SK-N-MC (cell line): ENCODE measurements at regions not wholly inside any gene's neighbourhood (a gene's known extent, or its start where the extent isn't known, plus 50 kb on each side); places are given as distances from the start of the nearest gene placed in this dataset.

ENCODE experiments used
- DNase-seq: peaks from one replicate; pipeline ENCODE4 v3.0.0-alpha.2; 2011; ENCODE audit warnings: low read depth, low spot score
- H3K27ac ChIP-seq: fragments of 200-600 bp; sonication (generic); 2 replicates; pipeline ENCODE4 v1.5.1; 2016; ENCODE audit warnings: mixed run types
- H3K36me3 ChIP-seq: fragments of 200-600 bp; sonication (generic); 2 replicates; pipeline ENCODE4 v1.6.1; 2017; ENCODE audit warnings: antibody characterized with exemption, low read length, mixed read lengths; ENCODE audit not compliant: insufficient read depth
- H3K4me3 ChIP-seq: fragments of 200-600 bp; sonication (generic); 2 replicates; pipeline ENCODE4 v1.5.1; 2016
- H3K9ac ChIP-seq: fragments of 200-600 bp; sonication (generic); 2 replicates; pipeline ENCODE4 v1.8.0; 2017; ENCODE audit warnings: mixed run types, mixed read lengths; ENCODE audit not compliant: insufficient read length
- H3K9me3 ChIP-seq: fragments of 200-600 bp; sonication (generic); 2 replicates; pipeline ENCODE4 v1.6.1; 2017; ENCODE audit warnings: low read depth, mild to moderate bottlenecking, antibody characterized with exemption, low read length, moderate library complexity, mixed read lengths
- EZH2 ChIP-seq: fragments of 200-600 bp; sonication (generic); IDR thresholded peaks from one replicate; pipeline ENCODE4 v1.6.1; 2017; ENCODE audit warnings: antibody characterized with exemption
- FOXP2 ChIP-seq: optimal IDR thresholded peaks from 2 replicates; pipeline ENCODE3; 2011; ENCODE audit warnings: mild to moderate bottlenecking, moderate library complexity; ENCODE audit not compliant: insufficient read depth; ENCODE audit errors: extremely low read length, control extremely low read depth
- POLR2AphosphoS5 ChIP-seq: IDR thresholded peaks from 2 replicates; pipeline ENCODE4 v1.6.1; 2012; ENCODE audit warnings: mild to moderate bottlenecking, low read depth, low read length, borderline replicate concordance

- no peak overlapping the region for H3K9ac ChIP-seq
- TF ChIP-seq FOXP2 = no peak
- no peak for TF ChIP-seq POLR2AphosphoS5
- TF ChIP-seq EZH2 = no peak
- no peak for DNase-seq
- no peaks in the 10 kb centered on the region for H3K9me3 ChIP-seq
- H3K4me3 ChIP-seq = no peak overlapping the region
- no peak overlapping the region for H3K27ac ChIP-seq
- no peaks in the 10 kb centered on the region for H3K36me3 ChIP-seq
Measured at GRCh38 chrX:7432901-7433300, 284.9 kb upstream of the PUDP start.

- DNase-seq = no peak
- no peaks in the 10 kb centered on the region for H3K36me3 ChIP-seq
- H3K9me3 ChIP-seq = no peaks in the 10 kb centered on the region
- no peak overlapping the region for H3K4me3 ChIP-seq
- TF ChIP-seq POLR2AphosphoS5 (no peak), EZH2 (no peak), FOXP2 (no peak)
- H3K9ac ChIP-seq = no peak overlapping the region
- H3K27ac ChIP-seq = no peak overlapping the region
Measured at GRCh38 chrX:7420717-7421116, 272.8 kb upstream of the PUDP start.

- no peak overlapping the region for H3K27ac ChIP-seq
- DNase-seq = no peak
- no peaks in the 10 kb centered on the region for H3K36me3 ChIP-seq
- no peak overlapping the region for H3K9ac ChIP-seq
- H3K9me3 ChIP-seq = no peaks in the 10 kb centered on the region
- no peak overlapping the region for H3K4me3 ChIP-seq
- TF ChIP-seq POLR2AphosphoS5 (no peak), FOXP2 (no peak), EZH2 (no peak)
Measured at GRCh38 chrX:7414753-7415152, 266.8 kb upstream of the PUDP start.

- Histone ChIP-seq H3K9me3 (no peaks in the 10 kb centered on the region), H3K9ac (no peak overlapping the region), H3K4me3 (no peak overlapping the region), H3K27ac (no peak overlapping the region), H3K36me3 (no peaks in the 10 kb centered on the region)
- TF ChIP-seq POLR2AphosphoS5 (no peak), EZH2 (no peak), FOXP2 (no peak)
- DNase-seq = no peak
Measured at GRCh38 chrX:7412840-7413239, 264.9 kb upstream of the PUDP start.

GRCh38 chrX:7409866-7410265 lies 261.9 kb upstream of the PUDP start:
- no peak overlapping the region for H3K27ac ChIP-seq
- H3K9ac ChIP-seq = no peak overlapping the region
- no peaks in the 10 kb centered on the region for H3K36me3 ChIP-seq
- H3K4me3 ChIP-seq = no peak overlapping the region
- no peak for DNase-seq
- TF ChIP-seq POLR2AphosphoS5 = no peak
- TF ChIP-seq EZH2 = no peak
- TF ChIP-seq FOXP2 = no peak
- H3K9me3 ChIP-seq = no peaks in the 10 kb centered on the region

- H3K4me3 ChIP-seq = no peak overlapping the region
- TF ChIP-seq POLR2AphosphoS5 (no peak), FOXP2 (no peak), EZH2 (no peak)
- no peak overlapping the region for H3K9ac ChIP-seq
- H3K27ac ChIP-seq = no peak overlapping the region
- H3K36me3 ChIP-seq = no peaks in the 10 kb centered on the region
- no peak for DNase-seq
- H3K9me3 ChIP-seq = no peaks in the 10 kb centered on the region
Measured at GRCh38 chrX:7399373-7399772, 251.4 kb upstream of the PUDP start.

GRCh38 chrX:7390441-7390840 lies 242.5 kb upstream of the PUDP start:
- Histone ChIP-seq H3K4me3 (no peak overlapping the region), H3K27ac (no peak overlapping the region), H3K9me3 (no peaks in the 10 kb centered on the region), H3K36me3 (no peaks in the 10 kb centered on the region), H3K9ac (no peak overlapping the region)
- no peak for DNase-seq
- no peak for TF ChIP-seq POLR2AphosphoS5
- no peak for TF ChIP-seq FOXP2
- no peak for TF ChIP-seq EZH2

GRCh38 chrX:7389576-7389975 lies 241.6 kb upstream of the PUDP start:
- H3K27ac ChIP-seq = no peak overlapping the region

GRCh38 chrX:7385131-7385530 lies 237.2 kb upstream of the PUDP start:
- Histone ChIP-seq H3K9ac (no peak overlapping the region), H3K4me3 (no peak overlapping the region), H3K27ac (no peak overlapping the region), H3K36me3 (no peaks in the 10 kb centered on the region), H3K9me3 (no peaks in the 10 kb centered on the region)
- TF ChIP-seq FOXP2 (no peak), EZH2 (no peak), POLR2AphosphoS5 (no peak)
- DNase-seq = no peak

More at GRCh38 chrX:7389576-7389975, 241.6 kb upstream of the PUDP start:
- DNase-seq = no peak
- H3K36me3 ChIP-seq = no peaks in the 10 kb centered on the region
- no peak overlapping the region for H3K9ac ChIP-seq
- no peaks in the 10 kb centered on the region for H3K9me3 ChIP-seq
- TF ChIP-seq EZH2 = no peak
- no peak for TF ChIP-seq FOXP2
- TF ChIP-seq POLR2AphosphoS5 = no peak
- H3K4me3 ChIP-seq = no peak overlapping the region
